ENCODE measurements at regions not wholly inside any gene's neighbourhood (a gene's known extent, or its start where the extent isn't known, plus 50 kb on each side); places are given as distances from the start of the nearest gene placed in this dataset.

- no peaks in the 10 kb centered on the region for H3K27me3 ChIP-seq (replicated peaks; ENCODE audit: control insufficient read depth, insufficient read depth, low read length)
- no peak overlapping the region for H3K4me3 Mint-ChIP-seq (ENCODE audit: unreplicated experiment)
- no peak overlapping the region for H3K27ac Mint-ChIP-seq (ENCODE audit: unreplicated experiment)
- ChIA-PET CTCF (no interaction called here), POLR2A (no interaction called here)
- no peak overlapping the region for H3K4me3 ChIP-seq (ENCODE audit: low read depth, low read length)
- no peaks in the 10 kb centered on the region for H3K9me3 ChIP-seq
- no peaks in the 10 kb centered on the region for H3K36me3 ChIP-seq (ENCODE audit: control insufficient read depth, insufficient read depth, low read length)
- no peaks in the 10 kb centered on the region for H3K4me1 Mint-ChIP-seq (ENCODE audit: low read depth, unreplicated experiment)
- H3K4me1 ChIP-seq: no peaks in the 10 kb centered on the region
- H3K27me3 Mint-ChIP-seq (ENCODE audit: insufficient read depth, unreplicated experiment): peaks cover 6% of the 10 kb centered on the region
- TF ChIP-seq CTCF (IDR thresholded peaks at IDR 0.05; ENCODE audit: insufficient read depth in 1 of 2, low read depth in 1 of 2, low read length in 1 of 2, severe bottlenecking in 1 of 2, unreplicated experiment in 1 of 2): no peak
- H3K9me3 Mint-ChIP-seq (ENCODE audit: unreplicated experiment): no peaks in the 10 kb centered on the region
- no peaks in the 10 kb centered on the region for H3K36me3 Mint-ChIP-seq (ENCODE audit: insufficient read depth, unreplicated experiment)
- no peak for DNase-seq
- BruUV-seq (replicated peaks): no TSS peak
- intact Hi-C loops (cut with micrococcal nuclease; ENCODE audit: unreplicated experiment): no loop called here
Observed at GRCh38 chr21:27101523-27101922, 134.6 kb upstream of the ADAMTS5 start.

DNA sequence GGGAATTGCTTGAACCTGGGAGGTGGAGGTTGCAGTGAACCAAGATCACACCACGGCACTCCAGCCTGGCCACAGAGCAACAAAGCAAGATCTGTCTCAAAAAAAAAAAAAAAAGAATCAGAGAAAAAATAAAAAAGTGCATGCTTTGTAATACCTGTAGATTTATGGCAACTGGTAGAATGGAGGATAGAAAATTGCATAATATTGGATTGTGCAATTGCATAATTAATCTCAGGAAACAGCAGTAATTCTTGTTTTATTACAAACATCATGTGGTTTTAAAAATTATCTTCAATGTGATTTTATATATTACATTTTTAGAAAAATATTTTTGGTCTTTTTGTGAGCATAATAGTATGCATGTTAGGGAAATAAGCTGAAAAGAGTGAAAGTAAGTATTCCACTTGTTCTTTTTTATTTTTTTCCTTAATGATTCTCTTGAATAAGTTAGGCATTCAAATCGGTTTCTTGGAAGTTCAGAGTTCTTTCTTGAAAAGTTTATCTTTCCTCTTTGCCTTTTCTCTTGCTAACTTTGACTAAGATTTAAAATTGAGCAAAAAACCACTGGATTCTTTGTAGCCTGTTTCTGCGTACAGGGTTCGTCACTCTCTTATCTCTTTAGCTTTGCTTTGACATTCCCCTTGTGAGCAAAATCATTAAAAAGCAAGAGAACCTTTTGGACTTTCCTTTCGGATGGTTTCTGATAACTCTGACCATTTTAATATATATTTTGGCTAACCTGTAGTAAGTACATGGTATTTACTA lies 127.5 kb upstream of the ADAMTS5 start:
- Mint-ChIP-seq H3K27ac (ENCODE audit: unreplicated experiment) (no peak overlapping the region), H3K4me3 (ENCODE audit: unreplicated experiment) (no peak overlapping the region), H3K27me3 (ENCODE audit: insufficient read depth, unreplicated experiment) (no peaks in the 10 kb centered on the region), H3K4me1 (ENCODE audit: low read depth, unreplicated experiment) (no peaks in the 10 kb centered on the region), H3K9me3 (ENCODE audit: unreplicated experiment) (no peaks in the 10 kb centered on the region), H3K36me3 (ENCODE audit: insufficient read depth, unreplicated experiment) (no peaks in the 10 kb centered on the region)
- no peak for DNase-seq
- TF ChIP-seq CTCF (IDR thresholded peaks at IDR 0.05; ENCODE audit: insufficient read depth in 1 of 2, low read depth in 1 of 2, low read length in 1 of 2, severe bottlenecking in 1 of 2, unreplicated experiment in 1 of 2): no peak
- BruUV-seq (replicated peaks): no TSS peak
- no peaks in the 10 kb centered on the region for H3K9me3 ChIP-seq
- H3K4me1 ChIP-seq: no peaks in the 10 kb centered on the region
- intact Hi-C loops (cut with micrococcal nuclease; ENCODE audit: unreplicated experiment): no loop called here
- H3K4me3 ChIP-seq (ENCODE audit: low read depth, low read length): no peak overlapping the region
- no peaks in the 10 kb centered on the region for H3K27me3 ChIP-seq (replicated peaks; ENCODE audit: control insufficient read depth, insufficient read depth, low read length)
- no peaks in the 10 kb centered on the region for H3K36me3 ChIP-seq (ENCODE audit: control insufficient read depth, insufficient read depth, low read length)
- ChIA-PET POLR2A (no interaction called here), CTCF (no interaction called here)

- Mint-ChIP-seq H3K36me3 (ENCODE audit: insufficient read depth, unreplicated experiment) (no peaks in the 10 kb centered on the region), H3K27ac (ENCODE audit: unreplicated experiment) (no peak overlapping the region), H3K27me3 (ENCODE audit: insufficient read depth, unreplicated experiment) (no peaks in the 10 kb centered on the region), H3K4me3 (ENCODE audit: unreplicated experiment) (no peak overlapping the region), H3K4me1 (ENCODE audit: low read depth, unreplicated experiment) (no peaks in the 10 kb centered on the region), H3K9me3 (ENCODE audit: unreplicated experiment) (no peaks in the 10 kb centered on the region)
- DNase-seq: no peak
- no TSS peak for BruUV-seq (replicated peaks)
- no peak overlapping the region for H3K4me3 ChIP-seq (ENCODE audit: low read depth, low read length)
- no peaks in the 10 kb centered on the region for H3K4me1 ChIP-seq
- H3K9me3 ChIP-seq: no peaks in the 10 kb centered on the region
- intact Hi-C loops (cut with micrococcal nuclease; ENCODE audit: unreplicated experiment): no loop called here
- no peaks in the 10 kb centered on the region for H3K36me3 ChIP-seq (ENCODE audit: control insufficient read depth, insufficient read depth, low read length)
- no peak for TF ChIP-seq CTCF (IDR thresholded peaks at IDR 0.05; ENCODE audit: insufficient read depth in 1 of 2, low read depth in 1 of 2, low read length in 1 of 2, severe bottlenecking in 1 of 2, unreplicated experiment in 1 of 2)
- no peaks in the 10 kb centered on the region for H3K27me3 ChIP-seq (replicated peaks; ENCODE audit: control insufficient read depth, insufficient read depth, low read length)
- CTCF ChIA-PET: no interaction called here
- POLR2A ChIA-PET: no interaction called here
Observed at GRCh38 chr21:27086630-27087029, 119.7 kb upstream of the ADAMTS5 start.

All from Caco-2 (cell line).